ENCODE measurements at regions not wholly inside any gene's neighbourhood (a gene's known extent, or its start where the extent isn't known, plus 50 kb on each side); places are given as distances from the start of the nearest gene placed in this dataset.

DNA sequence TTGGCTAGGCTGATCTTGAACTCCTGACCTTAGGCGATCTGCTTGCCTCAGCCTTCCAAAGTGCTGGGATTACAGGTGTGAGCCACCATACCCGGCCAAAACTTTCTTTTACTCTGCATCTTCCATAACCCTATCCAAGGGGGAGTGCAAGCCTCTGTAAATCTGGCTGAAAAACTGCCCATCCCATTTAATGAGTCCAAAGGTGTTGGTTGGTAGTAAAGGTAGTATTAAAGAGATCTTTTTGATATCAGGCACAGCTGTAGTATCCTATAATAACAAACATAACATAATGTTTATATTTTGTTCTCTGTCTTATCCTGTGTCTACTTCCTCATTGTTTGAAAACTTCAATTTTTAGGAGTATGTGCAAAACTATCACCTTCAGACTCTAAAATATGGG is 559.8 kb upstream of the ATXN8OS start:
- TF ChIP-seq POLR2A (IDR thresholded peaks at IDR 0.05) (no peak), CTCF (IDR thresholded peaks at IDR 0.05) (no peak)
